ENCODE measurements at regions not wholly inside any gene's neighbourhood (a gene's known extent, or its start where the extent isn't known, plus 50 kb on each side); places are given as distances from the start of the nearest gene placed in this dataset.

- Histone ChIP-seq H3K36me3 (ENCODE audit: control insufficient read depth, insufficient read depth, low read length) (no peaks in the 10 kb centered on the region), H3K9me3 (ENCODE audit: control insufficient read depth, insufficient read depth, low read depth, low read length) (no peaks in the 10 kb centered on the region), H3K4me3 (ENCODE audit: low read depth in 2 of 2, low read length in 2 of 2) (no peak overlapping the region), H3K27me3 (ENCODE audit: control insufficient read depth, insufficient read depth, low read length) (no peaks in the 10 kb centered on the region; the same call in 1 of the 2 replicates), H3K4me1 (ENCODE audit: control insufficient read depth, insufficient read depth, low read length) (no peaks in the 10 kb centered on the region), H3K27ac (ENCODE audit: low read length) (no peak overlapping the region)
- CTCF ChIA-PET: no interaction called here
- TF ChIP-seq SIN3A (IDR thresholded peaks at IDR 0.05; ENCODE audit: borderline replicate concordance, insufficient read depth, low read depth, low read length): no peak
- no peak for TF ChIP-seq TCF7L2 (IDR thresholded peaks at IDR 0.05; ENCODE audit: low read depth, low read length)
- TF ChIP-seq REST (IDR thresholded peaks at IDR 0.05; ENCODE audit: insufficient read depth in 1 of 2, low read depth in 2 of 2, low read length in 1 of 2): no peak
- no peak for TF ChIP-seq POLR2AphosphoS5 (IDR thresholded peaks at IDR 0.05; ENCODE audit: low read depth, low read length)
- no peak for TF ChIP-seq CTCF (IDR thresholded peaks at IDR 0.05)
- in situ Hi-C loops (cut with HindIII; ENCODE audit: low pct_unique_long_range_greater_than_20kb, low sequenced_read_pairs): no loop called here
- POLR2A ChIA-PET: no interaction called here
- no peak for DNase-seq (ENCODE audit: low read depth, low spot score)
- BruUV-seq (replicated peaks): no TSS peak
- no peak for ATAC-seq
- intact Hi-C loops (cut with micrococcal nuclease; ENCODE audit: unreplicated experiment): no loop called here
Observed at GRCh38 chr1:228804173-228804572, 68.9 kb downstream of the RHOU start.

GRCh38 chr1:228804640-228805413, 69.5 kb downstream of the RHOU start:
- in situ Hi-C loops (cut with HindIII; ENCODE audit: low pct_unique_long_range_greater_than_20kb, low sequenced_read_pairs) (no loop called here), intact Hi-C loops (cut with micrococcal nuclease; ENCODE audit: unreplicated experiment) (no loop called here)
- Histone ChIP-seq H3K27ac (ENCODE audit: low read length) (no peak overlapping the region), H3K9me3 (ENCODE audit: control insufficient read depth, insufficient read depth, low read depth, low read length) (no peaks in the 10 kb centered on the region), H3K4me3 (ENCODE audit: low read depth in 2 of 2, low read length in 2 of 2) (no peak overlapping the region), H3K27me3 (ENCODE audit: control insufficient read depth, insufficient read depth, low read length) (no peaks in the 10 kb centered on the region; the same call in 1 of the 2 replicates), H3K36me3 (ENCODE audit: control insufficient read depth, insufficient read depth, low read length) (no peaks in the 10 kb centered on the region), H3K4me1 (ENCODE audit: control insufficient read depth, insufficient read depth, low read length) (no peaks in the 10 kb centered on the region)
- TF ChIP-seq CTCF (IDR thresholded peaks at IDR 0.05) (no peak), POLR2AphosphoS5 (IDR thresholded peaks at IDR 0.05; ENCODE audit: low read depth, low read length) (no peak), TCF7L2 (IDR thresholded peaks at IDR 0.05; ENCODE audit: low read depth, low read length) (no peak), SIN3A (IDR thresholded peaks at IDR 0.05; ENCODE audit: borderline replicate concordance, insufficient read depth, low read depth, low read length) (no peak), REST (IDR thresholded peaks at IDR 0.05; ENCODE audit: insufficient read depth in 1 of 2, low read depth in 2 of 2, low read length in 1 of 2) (no peak)
- ATAC-seq (no peak), DNase-seq (ENCODE audit: low read depth, low spot score) (no peak)
- BruUV-seq (replicated peaks): no TSS peak
- ChIA-PET POLR2A (no interaction called here), CTCF (interaction anchor here (0.6 kb wide), 1 partner anchor 526 kb away, joined by 4 read pairs; no protein-coding TSS in a partner anchor)

All from Panc1 (cell line).